Mesodermal cell (in vitro differentiated cells): ENCODE measurements at regions not wholly inside any gene's neighbourhood (a gene's known extent, or its start where the extent isn't known, plus 50 kb on each side); places are given as distances from the start of the nearest gene placed in this dataset.
"Not testable (repeated sequence)": the region's sequence is repeated elsewhere in the genome, so short reads cannot be mapped to it uniquely, and the experiment has no call there.

ENCODE experiments used
- H3K27ac ChIP-seq: 2 replicates; pipeline ENCODE4 v1.7.0; 2013; ENCODE audit warnings: mild to moderate bottlenecking, low read depth, low read length, moderate library complexity; ENCODE audit not compliant: severe bottlenecking
- H3K36me3 ChIP-seq: 2 replicates; pipeline ENCODE4 v1.7.1; 2013; ENCODE audit warnings: mild to moderate bottlenecking, low read length, moderate library complexity; ENCODE audit not compliant: control insufficient read depth, insufficient read depth
- H3K4me1 ChIP-seq: one replicate; pipeline ENCODE4 v1.7.1; 2013; ENCODE audit warnings: mild to moderate bottlenecking, low read length; ENCODE audit not compliant: insufficient read depth, control insufficient read depth, poor library complexity, severe bottlenecking
- H3K4me3 ChIP-seq: 2 replicates; pipeline ENCODE4 v1.7.0; 2013; ENCODE audit warnings: low read length, control low read depth, mild to moderate bottlenecking; ENCODE audit not compliant: insufficient read depth, poor library complexity, severe bottlenecking; ENCODE audit errors: extremely low read depth
- H3K9me3 ChIP-seq: 2 replicates; pipeline ENCODE4 v1.7.1; 2013; ENCODE audit warnings: mild to moderate bottlenecking, low read length, moderate library complexity; ENCODE audit not compliant: control insufficient read depth
- WGBS, 2 experiments: methylation state at CpG; one replicate each; pipeline ENCODE4 v1.1.5; 2013; ENCODE audit warnings: missing lambda C conversion rate in 2 of 2; ENCODE audit not compliant: insufficient coverage in 2 of 2; 5-methylcytosine and 5-hydroxymethylcytosine counted together

DNA sequence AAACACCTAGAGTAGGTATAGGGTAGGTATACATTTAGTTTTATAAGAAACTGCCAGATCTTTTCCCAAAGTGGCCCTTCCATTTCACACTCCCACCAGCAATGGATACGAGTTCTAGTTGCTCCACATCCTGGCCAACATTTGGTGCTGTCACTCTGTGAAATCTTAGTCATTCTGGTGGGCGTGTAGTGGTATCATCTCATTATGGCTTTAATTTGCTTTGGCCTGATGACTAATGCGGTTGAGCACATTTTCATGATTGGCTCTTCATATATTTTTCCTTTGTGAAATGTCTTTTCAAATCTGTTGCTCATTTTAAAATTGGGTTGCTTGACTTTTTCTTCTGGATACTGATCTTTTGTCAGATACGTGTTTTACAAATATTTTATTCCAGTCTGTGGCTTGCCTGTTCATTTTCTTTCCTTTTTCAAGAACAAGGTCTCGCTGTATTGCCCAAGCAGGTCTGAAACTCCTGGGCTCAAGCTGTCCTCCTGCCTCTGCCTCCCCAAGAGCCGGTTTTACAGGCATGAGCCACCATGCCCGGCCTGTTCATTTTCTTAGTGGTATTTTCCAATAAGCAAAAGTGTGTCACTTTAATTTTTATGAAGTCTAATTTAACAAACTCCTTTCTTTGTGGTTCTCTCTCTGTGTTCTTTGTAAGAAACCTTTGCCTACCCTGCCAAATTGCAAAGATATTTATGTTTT, 192.4 kb downstream of the SEC14L1 start:
- no peaks in the 10 kb centered on the region for H3K36me3 ChIP-seq
- 93 to 100% methylated on average over 4 to 6 of the region's 7 CpGs for WGBS, 2 experiments
- no peaks in the 10 kb centered on the region for H3K4me1 ChIP-seq
- H3K27ac ChIP-seq: no peak overlapping the region
- H3K9me3 ChIP-seq: no peaks in the 10 kb centered on the region
- H3K4me3 ChIP-seq: no peak overlapping the region

DNA sequence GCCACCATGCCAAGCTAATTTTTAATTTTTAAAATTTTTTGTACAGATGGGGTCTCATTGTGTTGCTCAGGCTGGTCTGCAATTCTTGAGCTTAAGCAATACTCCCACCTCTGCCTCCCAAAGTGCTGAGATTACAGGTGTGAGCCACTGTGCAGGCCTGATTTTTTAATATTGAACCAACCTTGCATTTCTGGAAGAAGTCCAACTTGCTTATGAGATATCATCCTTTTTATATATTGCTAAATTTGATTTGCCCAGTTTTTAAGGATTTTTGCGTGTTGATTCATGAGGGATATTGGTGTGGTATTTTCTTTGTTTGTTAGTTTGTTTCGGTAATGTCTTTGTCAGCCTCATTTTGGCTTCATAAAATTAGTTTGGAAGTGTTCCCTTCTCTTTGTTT, 196.4 kb downstream of the SEC14L1 start:
- Histone ChIP-seq H3K4me1 (no peaks in the 10 kb centered on the region), H3K36me3 (no peaks in the 10 kb centered on the region), H3K27ac (no peak overlapping the region), H3K9me3 (no peaks in the 10 kb centered on the region), H3K4me3 (no peak overlapping the region)
- 90 to 100% methylated on average over 2 of the region's 2 CpGs for WGBS, 2 experiments

DNA sequence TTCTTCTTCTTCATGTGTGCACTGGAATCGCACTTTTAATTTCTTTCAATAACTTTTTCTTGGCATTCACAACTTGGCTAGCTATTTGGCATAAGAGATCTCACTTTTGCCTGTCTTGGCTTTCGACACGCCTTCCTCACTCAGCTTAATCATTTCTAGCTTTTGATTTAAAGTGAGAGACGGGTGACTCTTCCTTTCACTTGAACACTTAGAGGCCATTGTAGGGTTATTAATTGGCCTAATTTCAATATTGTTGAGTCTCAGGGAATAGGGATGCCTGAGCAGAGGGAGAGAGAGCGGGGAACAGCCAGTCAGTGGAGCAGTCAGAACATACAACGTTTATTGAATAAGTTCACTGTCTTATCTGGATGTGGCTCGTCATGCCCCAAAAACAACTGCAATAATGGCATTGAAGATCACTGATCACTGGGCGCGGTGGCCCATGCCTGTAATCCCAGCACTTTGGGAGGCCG, 200.3 kb downstream of the SEC14L1 start:
- Histone ChIP-seq H3K4me1 (no peaks in the 10 kb centered on the region), H3K27ac (no peak overlapping the region), H3K4me3 (no peak overlapping the region), H3K9me3 (peaks cover 14% of the 10 kb centered on the region), H3K36me3 (peaks cover 6% of the 10 kb centered on the region)
- 90 to 96% methylated on average over 7 to 10 of the region's 10 CpGs for WGBS, 2 experiments

DNA sequence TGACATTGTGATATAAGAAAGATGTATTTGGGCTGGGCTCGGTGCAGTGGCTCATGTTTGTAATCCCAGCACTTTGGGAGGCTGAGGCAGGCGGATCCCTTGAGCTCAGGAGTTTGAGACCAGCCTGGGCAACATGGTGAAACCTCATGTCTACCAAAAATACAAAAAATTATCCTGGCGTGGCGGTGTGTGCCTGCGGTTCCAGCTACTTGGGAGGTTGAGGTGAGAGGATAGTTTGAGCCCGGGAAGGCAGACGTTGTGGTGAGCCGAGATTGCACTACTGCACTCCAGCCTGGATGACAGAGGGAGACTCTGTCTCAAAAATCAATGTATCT, 201.9 kb downstream of the SEC14L1 start:
- not testable (repeated sequence) for H3K4me3 ChIP-seq, H3K27ac ChIP-seq, H3K36me3 ChIP-seq, H3K4me1 ChIP-seq
- H3K9me3 ChIP-seq: peaks cover 14% of the 10 kb centered on the region
- 92 to 93% methylated on average over 2 to 4 of the region's 8 CpGs for WGBS, 2 experiments

DNA sequence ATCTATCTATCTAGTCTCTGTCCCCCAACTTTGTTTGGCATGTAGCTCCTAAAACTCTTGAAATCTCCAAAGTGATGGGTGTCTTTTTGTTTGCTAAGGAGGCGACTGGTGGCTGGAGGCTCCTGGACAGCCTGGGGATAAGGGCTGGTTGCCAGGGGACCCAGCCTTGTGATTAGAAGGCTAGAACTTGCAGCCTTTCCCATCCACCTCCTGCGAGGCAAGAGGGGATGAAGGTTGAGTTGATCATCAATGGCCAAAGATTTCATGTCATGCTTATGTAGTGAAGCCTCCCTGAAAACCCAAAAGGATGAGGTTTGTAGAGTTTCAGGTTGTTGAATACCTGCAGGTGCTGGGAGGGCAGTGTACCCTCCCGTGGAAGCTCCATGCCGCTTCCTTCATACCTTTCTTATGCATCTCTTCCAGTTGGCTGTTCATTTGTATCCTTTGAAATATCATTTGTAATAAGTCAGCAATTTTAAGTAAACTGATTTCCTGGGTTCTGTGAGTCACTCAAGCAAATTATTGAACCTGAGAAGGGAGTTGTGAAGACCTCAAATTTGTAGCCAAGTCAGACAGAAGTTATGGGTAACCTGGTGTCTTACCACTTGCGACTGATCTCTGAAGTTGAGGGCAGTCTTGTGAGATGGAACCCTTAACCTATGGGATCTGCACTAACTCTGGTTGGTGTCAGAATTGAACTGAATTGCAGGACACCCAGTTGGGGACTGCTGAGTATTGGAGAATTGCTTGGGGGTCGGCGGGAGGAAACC, 202.4 kb downstream of the SEC14L1 start:
- peaks cover 14% of the 10 kb centered on the region for H3K9me3 ChIP-seq
- WGBS, 2 experiments: 88 to 95% methylated on average over 4 to 7 of the region's 7 CpGs
- peaks cover 6% of the 10 kb centered on the region for H3K36me3 ChIP-seq
- no peak overlapping the region for H3K4me3 ChIP-seq
- no peak overlapping the region for H3K27ac ChIP-seq
- H3K4me1 ChIP-seq: no peaks in the 10 kb centered on the region

DNA sequence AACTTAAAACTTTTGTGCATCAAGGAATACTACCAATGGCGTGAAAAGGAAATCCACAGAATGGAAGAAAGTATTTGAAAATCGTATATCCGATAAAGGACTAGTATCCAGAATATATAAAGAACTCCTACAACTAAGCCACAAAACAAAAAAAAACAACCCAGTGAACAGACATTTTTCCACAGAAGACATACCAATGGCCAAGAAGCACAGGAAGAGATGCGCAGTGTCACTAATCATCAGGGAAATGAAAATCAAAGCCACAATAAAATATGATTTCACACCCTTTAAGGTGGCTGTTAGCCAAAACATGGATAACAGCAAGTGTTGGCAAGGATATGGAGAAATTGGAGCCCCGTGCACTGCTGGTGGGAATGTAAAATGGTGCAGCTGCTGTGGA, 203.3 kb downstream of the SEC14L1 start:
- no peak overlapping the region for H3K27ac ChIP-seq
- WGBS, 2 experiments: 100% methylated on average over 1 of the region's 5 CpGs; no CpG with 5 or more reads in 1 of the 2 experiments
- H3K9me3 ChIP-seq: peaks cover 14% of the 10 kb centered on the region
- H3K4me1 ChIP-seq: no peaks in the 10 kb centered on the region
- no peak overlapping the region for H3K4me3 ChIP-seq
- peaks cover 6% of the 10 kb centered on the region for H3K36me3 ChIP-seq

DNA sequence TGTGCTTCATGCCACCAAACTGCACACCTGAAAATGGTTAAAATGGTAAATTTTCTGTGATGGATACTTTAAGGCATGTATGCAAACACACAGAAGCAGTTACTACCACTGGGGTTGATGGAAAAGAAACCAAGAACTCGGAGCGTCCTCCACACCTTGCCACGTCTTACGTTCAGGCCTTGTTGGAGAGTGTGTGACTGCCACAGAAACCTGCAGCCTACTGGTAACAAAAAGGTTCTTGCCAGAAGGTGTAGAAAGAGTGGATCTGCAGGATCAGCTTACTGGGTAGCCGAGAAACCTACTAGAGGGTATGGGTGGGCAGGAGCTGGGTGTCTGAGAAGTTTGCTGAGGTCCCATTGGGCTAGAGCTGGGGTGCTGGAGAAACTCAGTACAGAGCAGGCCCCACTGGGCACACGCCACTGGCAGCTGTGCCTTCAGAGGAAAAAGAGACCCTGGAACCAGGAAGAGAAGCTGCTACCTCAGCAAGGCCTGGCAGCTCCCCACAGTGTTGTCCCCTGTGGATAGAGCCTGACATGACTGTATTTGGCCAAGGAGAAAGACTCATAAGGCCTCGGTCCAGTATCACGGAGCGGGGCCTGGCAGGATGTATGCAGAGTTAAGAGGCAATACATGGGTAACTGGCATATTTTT, 204.6 kb downstream of the SEC14L1 start:
- 97 to 99% methylated on average over 9 of the region's 9 CpGs for WGBS, 2 experiments

DNA sequence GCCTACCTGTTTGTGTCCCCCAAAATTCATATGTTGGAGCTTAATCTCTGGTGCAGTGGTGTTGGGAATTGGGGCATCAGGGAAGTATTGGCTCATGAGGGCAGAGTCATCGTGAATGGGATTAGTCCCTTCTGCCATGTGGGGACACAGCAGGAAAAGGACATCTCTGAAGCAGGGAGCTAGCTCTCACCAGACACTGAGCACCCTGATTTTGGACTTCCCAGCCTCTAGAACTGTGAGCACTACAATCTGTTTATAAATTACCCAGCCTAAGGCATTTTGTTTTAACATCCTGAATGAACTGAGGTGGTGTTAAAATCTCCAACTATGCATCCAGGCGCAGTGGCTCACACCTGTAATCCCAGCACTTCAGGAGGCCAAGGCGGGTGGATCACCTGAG, 206.0 kb downstream of the SEC14L1 start:
- peaks cover 9% of the 10 kb centered on the region for H3K4me1 ChIP-seq
- H3K4me3 ChIP-seq: no peak overlapping the region
- 93 to 94% methylated on average over 3 of the region's 3 CpGs for WGBS, 2 experiments
- H3K36me3 ChIP-seq: peaks cover 6% of the 10 kb centered on the region
- no peak overlapping the region for H3K27ac ChIP-seq
- peaks cover 14% of the 10 kb centered on the region for H3K9me3 ChIP-seq

More for the DNA sequence above, 204.6 kb downstream of the SEC14L1 start:
- Histone ChIP-seq H3K4me1 (peaks cover 3% of the 10 kb centered on the region), H3K4me3 (no peak overlapping the region), H3K9me3 (peaks cover 14% of the 10 kb centered on the region), H3K27ac (no peak overlapping the region), H3K36me3 (peaks cover 6% of the 10 kb centered on the region)

DNA sequence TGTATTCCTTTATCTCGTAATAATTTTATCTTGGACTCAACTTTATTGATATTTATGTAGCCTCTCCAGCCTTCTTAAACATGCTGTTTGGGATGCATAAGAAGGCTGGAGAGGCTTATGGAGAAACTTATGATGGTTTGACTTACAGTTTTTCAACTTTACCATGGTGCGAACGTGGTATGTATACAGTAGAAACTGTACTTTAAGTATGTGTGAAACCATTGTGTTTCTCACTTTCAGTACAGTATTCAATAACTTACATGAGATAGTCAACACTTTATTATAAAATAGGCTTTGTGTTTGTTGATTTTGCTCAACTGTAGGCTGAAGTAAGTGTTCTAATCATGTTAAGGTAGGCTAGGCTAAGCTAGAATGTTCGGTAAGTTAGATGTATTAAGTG, 206.8 kb downstream of the SEC14L1 start:
- H3K27ac ChIP-seq: no peak overlapping the region
- H3K4me3 ChIP-seq: no peak overlapping the region
- no CpG with 5 or more reads among the region's 4 CpGs for WGBS, 2 experiments
- H3K36me3 ChIP-seq: peaks cover 6% of the 10 kb centered on the region
- H3K4me1 ChIP-seq: peaks cover 9% of the 10 kb centered on the region
- peaks cover 14% of the 10 kb centered on the region for H3K9me3 ChIP-seq

DNA sequence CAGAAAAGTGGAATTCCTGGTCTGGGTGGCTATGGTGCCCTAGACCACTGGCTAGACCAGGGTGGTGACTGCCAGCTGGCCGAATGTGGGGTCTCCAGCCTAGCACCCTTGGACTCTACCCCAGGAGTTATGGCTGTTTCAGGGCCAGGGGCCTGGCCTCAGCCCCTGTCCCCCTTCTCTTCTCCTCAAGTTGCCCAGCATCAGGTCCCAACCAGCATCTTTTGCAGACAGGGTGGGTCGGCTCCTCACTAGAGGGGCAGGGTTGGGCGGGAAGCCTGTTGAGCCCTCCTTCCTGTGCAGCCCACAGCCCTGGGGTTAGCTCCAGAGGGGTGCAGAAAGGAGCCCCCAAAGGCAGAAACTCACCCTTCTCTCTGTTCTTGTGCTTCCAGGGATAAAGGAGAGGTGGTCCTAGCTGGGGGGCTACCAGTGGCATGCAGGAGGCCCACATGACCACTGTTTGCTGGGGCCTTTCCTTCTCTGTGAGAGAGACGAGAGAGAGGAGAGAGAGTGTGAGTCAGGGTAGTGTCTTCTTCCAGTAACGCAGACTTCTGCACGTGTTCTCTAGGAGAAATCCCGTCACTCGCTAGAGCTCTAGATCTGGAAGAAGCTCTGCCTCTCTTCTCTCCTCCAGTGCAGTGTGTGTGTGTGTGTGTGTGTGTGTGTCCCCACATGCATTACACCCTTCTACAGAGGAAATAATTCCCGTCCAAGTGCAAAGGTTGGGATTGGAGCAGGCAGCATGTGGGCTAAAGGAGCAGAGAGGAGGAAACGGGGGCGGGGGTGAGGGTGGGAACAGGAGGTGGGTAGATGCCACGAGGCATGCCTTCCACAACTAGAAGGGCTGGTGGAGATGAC, 209.4 kb downstream of the SEC14L1 start:
- 92 to 95% methylated on average over 3 to 5 of the region's 12 CpGs for WGBS, 2 experiments
- Histone ChIP-seq H3K4me1 (peaks cover 9% of the 10 kb centered on the region), H3K4me3 (no peak overlapping the region), H3K27ac (no peak overlapping the region), H3K9me3 (no peaks in the 10 kb centered on the region), H3K36me3 (no peaks in the 10 kb centered on the region)
